Activated CD4-positive, alpha-beta memory T cell treated with anti-CD3 and anti-CD28 coated beads, Interleukin-2, amount 10 ng/mL, durations not matched to agents 7 days and 5 days (primary cell): ENCODE measurements at regions not wholly inside any gene's neighbourhood (a gene's known extent, or its start where the extent isn't known, plus 50 kb on each side); places are given as distances from the start of the nearest gene placed in this dataset.
"Not testable (repeated sequence)": the region's sequence is repeated elsewhere in the genome, so short reads cannot be mapped to it uniquely, and the experiment has no call there.

Experiments
- CTCF ChIA-PET: fragments of 350-600 bp; sonication (Branson Sonifier 250); formaldehyde crosslinking; loops from one replicate; lab custom pipeline; 2021; ENCODE audit warnings: antibody characterized with exemption, inconsistent platforms; lab: Charles Lee
- POLR2A ChIA-PET: fragments of 350-600 bp; sonication (Branson Sonifier 250); formaldehyde crosslinking; loops from one replicate; lab custom pipeline; 2021; ENCODE audit warnings: antibody characterized with exemption; lab: Charles Lee
- DNase-seq: peaks from one replicate; pipeline ENCODE4 v3.0.0-alpha.2; 2020
- H3K27ac Mint-ChIP-seq: one replicate; pipeline ENCODE4 v1.8.0; 2021; ENCODE audit warnings: mild to moderate bottlenecking, mixed read lengths
- H3K27me3 Mint-ChIP-seq: one replicate; pipeline ENCODE4 v1.8.0; 2021; ENCODE audit warnings: mixed read lengths
- H3K36me3 Mint-ChIP-seq: one replicate; pipeline ENCODE4 v1.8.0; 2021; ENCODE audit warnings: low read depth, mixed read lengths
- H3K4me1 Mint-ChIP-seq: one replicate; pipeline ENCODE4 v1.8.0; 2021; ENCODE audit warnings: mixed read lengths
- H3K4me3 Mint-ChIP-seq: one replicate; pipeline ENCODE4 v1.8.0; 2021; ENCODE audit warnings: mild to moderate bottlenecking, mixed read lengths
- H3K9me3 Mint-ChIP-seq: one replicate; pipeline ENCODE4 v1.8.0; 2021; ENCODE audit warnings: mixed read lengths

DNA sequence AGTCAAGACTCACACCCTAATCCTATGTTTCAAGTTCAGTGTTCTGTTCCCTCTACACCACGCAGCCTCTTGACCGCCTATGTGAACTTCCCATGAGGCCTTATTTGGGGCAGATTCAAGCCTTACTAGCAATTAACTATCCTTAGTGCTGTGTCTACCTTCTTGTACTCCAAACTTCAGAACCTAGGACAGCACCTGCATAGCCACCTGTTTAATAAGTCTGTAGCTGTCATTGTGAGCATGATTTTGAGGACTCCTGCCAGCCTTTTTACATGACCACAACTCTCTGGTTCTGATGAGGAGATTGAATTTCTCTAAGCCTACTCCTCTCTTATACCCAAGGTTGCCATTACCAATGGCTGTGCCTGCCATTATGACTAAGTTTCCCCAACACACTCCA, 50.8 kb upstream of the PCSK1 start:
- POLR2A ChIA-PET, result no interaction called here
- H3K27me3 Mint-ChIP-seq, result peaks cover 8% of the 10 kb centered on the region
- H3K4me1 Mint-ChIP-seq, result no peaks in the 10 kb centered on the region
- no peaks in the 10 kb centered on the region for H3K9me3 Mint-ChIP-seq
- H3K27ac Mint-ChIP-seq, result no peak overlapping the region
- CTCF ChIA-PET, result no interaction called here
- H3K4me3 Mint-ChIP-seq, result no peak overlapping the region
- H3K36me3 Mint-ChIP-seq, result no peaks in the 10 kb centered on the region
- peak; percentile 16 for DNase-seq

DNA sequence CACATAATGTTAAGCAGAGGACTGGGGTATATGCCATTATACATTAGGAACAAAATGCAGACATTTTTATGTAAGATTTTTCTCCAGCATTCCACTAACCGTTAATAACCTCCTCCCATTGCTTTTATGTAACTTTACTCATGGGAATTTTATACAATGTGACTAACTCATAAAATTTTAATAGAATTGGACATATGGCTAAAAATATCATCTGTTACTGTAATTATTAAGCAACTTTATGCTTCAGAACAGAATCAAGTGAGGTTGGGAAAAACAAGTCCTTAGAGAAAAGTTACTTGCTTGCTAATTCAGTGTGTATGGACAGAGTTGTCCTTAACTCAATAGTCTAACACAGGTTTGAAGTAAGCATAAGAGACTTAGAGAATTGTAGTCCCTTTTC, 54.8 kb upstream of the PCSK1 start:
- POLR2A ChIA-PET, result no interaction called here
- H3K27ac Mint-ChIP-seq, result no peak overlapping the region

DNA sequence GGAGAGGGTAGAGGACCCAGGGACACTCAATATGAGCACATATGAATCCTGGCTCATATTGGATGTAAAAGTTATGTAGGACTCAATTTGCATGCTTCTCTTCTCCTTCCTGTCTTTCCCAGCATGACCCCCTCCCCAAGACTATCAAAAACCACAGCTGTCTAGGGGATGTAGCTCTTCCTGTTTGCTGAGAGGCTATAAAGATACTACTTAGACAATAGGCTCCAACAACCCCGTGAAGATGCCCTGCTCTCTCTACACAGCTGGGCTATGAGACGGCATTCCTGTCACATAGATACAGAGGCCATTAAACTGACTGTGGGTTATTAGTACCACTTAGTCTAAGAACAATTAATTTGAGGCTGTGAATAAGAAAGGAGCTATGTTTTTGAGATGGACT, 56.5 kb upstream of the PCSK1 start:
- DNase-seq, result no peak
- Mint-ChIP-seq H3K36me3 (no peaks in the 10 kb centered on the region), H3K27ac (no peak overlapping the region), H3K4me1 (no peaks in the 10 kb centered on the region), H3K4me3 (no peak overlapping the region), H3K9me3 (no peaks in the 10 kb centered on the region), H3K27me3 (peaks cover 6% of the 10 kb centered on the region)
- ChIA-PET POLR2A (interaction anchor here (0.5 kb wide), 1 partner anchor 29 kb away, joined by 3 read pairs; no protein-coding TSS in a partner anchor), CTCF (interaction anchor here (1.1 kb wide), 1 partner anchor 58 kb away, joined by 3 read pairs; no protein-coding TSS in a partner anchor)

More for the DNA sequence above, 54.8 kb upstream of the PCSK1 start:
- no peak for DNase-seq
- CTCF ChIA-PET, result no interaction called here
- Mint-ChIP-seq H3K4me3 (no peak overlapping the region), H3K4me1 (no peaks in the 10 kb centered on the region), H3K27me3 (peaks cover 6% of the 10 kb centered on the region), H3K36me3 (no peaks in the 10 kb centered on the region), H3K9me3 (no peaks in the 10 kb centered on the region)

DNA sequence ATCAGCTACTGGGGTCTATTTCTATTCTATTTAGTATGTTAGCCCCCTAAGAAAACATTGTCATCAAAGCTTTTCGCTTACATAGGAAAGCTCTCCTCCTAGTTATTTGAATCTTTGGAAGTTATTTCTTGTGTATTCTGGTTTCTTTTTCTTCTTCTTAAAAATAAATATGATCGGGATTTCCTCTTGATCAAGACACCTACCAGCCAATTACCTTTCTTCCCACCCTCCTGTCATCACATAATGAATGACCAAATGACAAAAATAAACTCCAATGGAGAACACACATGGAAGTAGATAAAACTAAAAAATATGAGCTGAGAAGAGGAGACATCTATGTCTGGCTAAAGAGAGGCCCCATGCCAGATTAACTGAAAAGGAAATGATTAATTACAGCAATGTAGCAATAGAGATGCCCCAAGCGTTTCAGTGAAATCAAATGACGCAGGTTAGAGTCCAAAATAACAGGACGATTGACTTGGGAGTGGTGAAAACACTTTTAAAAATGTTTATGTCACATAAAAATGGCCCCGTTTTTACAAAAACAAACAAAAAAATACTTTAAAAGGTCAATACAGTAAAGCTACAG, 59.5 kb upstream of the PCSK1 start:
- no peak for DNase-seq
- Mint-ChIP-seq H3K9me3 (no peaks in the 10 kb centered on the region), H3K4me3 (no peak overlapping the region), H3K4me1 (no peaks in the 10 kb centered on the region), H3K36me3 (no peaks in the 10 kb centered on the region), H3K27ac (no peak overlapping the region), H3K27me3 (peaks cover 6% of the 10 kb centered on the region)
- CTCF ChIA-PET, result interaction anchor here (0.9 kb wide), 1 partner anchor 10 kb away, joined by 3 read pairs; no protein-coding TSS in a partner anchor
- POLR2A ChIA-PET, result no interaction called here

DNA sequence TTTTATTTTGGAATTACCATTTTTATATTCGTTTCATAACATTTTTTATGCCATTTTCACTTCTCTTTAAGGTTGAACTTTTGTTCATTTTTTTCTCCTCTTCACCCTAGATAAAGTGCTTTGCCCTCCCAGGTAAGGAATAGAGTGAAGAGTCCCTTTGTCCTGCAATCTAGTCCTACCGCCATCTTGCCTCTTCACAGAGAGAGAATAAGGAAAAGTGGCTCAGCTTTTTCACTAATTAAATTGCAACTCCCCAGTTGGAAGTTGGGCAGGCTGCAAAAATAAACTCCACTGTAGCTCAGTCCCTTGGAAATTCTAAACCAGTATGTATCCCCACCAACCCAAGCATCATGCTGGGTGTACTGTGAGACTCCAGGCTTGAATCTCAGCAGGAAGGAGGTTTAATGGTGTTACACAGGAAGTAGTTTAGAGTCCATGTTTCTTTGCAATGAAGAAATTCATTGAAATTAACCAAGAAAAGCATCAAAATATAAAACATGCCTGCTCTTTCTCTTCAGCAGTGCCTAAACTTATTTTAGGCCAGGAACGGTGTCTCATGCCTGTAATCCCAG, 60.3 kb upstream of the PCSK1 start:
- no peak overlapping the region for H3K27ac Mint-ChIP-seq
- no peaks in the 10 kb centered on the region for H3K36me3 Mint-ChIP-seq
- CTCF ChIA-PET, result no interaction called here
- peaks cover 5% of the 10 kb centered on the region for H3K27me3 Mint-ChIP-seq
- no peaks in the 10 kb centered on the region for H3K9me3 Mint-ChIP-seq
- POLR2A ChIA-PET, result no interaction called here
- H3K4me1 Mint-ChIP-seq, result no peaks in the 10 kb centered on the region
- no peak overlapping the region for H3K4me3 Mint-ChIP-seq
- DNase-seq, result no peak

DNA sequence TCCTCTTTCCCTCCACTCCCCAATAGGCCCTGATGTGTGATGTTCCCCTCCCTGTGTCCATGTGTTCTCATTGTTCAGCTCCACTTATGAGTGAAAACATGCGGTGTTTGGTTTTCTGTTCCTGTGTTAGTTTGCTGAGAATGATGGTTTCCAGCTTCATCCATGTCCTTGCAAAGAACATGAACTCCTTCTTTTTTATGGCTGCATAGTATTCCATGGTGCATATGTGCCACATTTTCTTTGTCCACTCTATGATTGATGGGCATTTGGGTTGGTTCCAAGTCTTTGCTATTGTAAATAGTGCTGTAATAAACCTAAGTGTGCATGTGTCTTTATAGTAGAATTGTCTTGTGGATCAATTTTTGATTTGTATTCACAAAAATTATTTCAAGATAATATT, 62.4 kb upstream of the PCSK1 start:
- H3K9me3 Mint-ChIP-seq, H3K4me3 Mint-ChIP-seq, H3K4me1 Mint-ChIP-seq, POLR2A ChIA-PET, H3K36me3 Mint-ChIP-seq, DNase-seq, CTCF ChIA-PET, H3K27ac Mint-ChIP-seq: not testable (repeated sequence)
- peaks cover 11% of the 10 kb centered on the region for H3K27me3 Mint-ChIP-seq

DNA sequence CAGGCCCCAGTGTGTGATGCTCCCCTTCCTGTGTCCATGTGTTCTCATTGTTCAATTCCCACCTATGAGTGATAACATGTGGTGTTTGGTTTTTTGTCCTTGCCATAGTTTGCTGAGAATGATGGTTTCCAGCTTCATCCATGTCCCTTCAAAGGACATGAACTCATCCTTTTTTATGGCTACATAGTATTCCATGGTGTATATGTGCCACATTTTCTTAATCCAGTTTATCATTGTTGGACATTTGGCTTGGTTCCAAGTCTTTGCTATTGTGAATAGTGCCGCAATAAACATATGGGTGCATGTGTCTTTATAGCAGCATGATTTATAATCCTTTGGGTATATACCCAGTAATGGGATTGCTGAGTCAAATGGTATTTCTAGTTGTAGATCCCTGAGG, 64.0 kb upstream of the PCSK1 start:
- H3K4me1 Mint-ChIP-seq, CTCF ChIA-PET, H3K4me3 Mint-ChIP-seq, H3K36me3 Mint-ChIP-seq, H3K9me3 Mint-ChIP-seq, POLR2A ChIA-PET, H3K27ac Mint-ChIP-seq, DNase-seq: not testable (repeated sequence)
- H3K27me3 Mint-ChIP-seq, result peaks cover 14% of the 10 kb centered on the region

DNA sequence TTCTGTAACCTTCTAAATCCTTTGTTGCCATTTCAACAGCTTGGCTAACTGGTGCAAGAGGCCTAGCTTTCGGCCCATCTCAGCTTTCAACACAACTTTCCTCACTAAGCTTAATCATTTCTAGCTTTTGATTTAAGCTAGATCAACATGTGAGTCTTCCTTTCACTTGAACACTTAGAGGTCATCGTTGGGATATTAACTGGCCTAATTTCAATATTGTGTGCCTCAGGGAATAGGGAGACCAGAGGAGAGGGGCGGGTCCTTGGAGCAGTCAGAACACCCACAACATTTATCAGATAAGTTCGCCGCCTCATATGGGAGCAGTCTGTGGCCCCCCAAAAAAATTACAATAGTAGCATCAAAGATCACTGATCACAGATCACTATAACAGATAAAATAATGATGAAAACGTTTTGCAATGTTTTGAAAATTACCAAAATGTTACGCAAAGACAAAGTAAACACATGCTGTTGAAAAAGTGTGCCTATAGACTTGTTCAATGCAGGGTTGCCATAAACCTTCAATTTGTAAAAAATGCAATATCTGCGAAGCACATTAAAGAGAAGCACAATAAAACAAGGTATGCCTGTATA, 66.8 kb upstream of the PCSK1 start:
- Mint-ChIP-seq H3K27ac (no peak overlapping the region), H3K4me3 (no peak overlapping the region), H3K4me1 (no peaks in the 10 kb centered on the region), H3K9me3 (no peaks in the 10 kb centered on the region), H3K27me3 (peaks cover 17% of the 10 kb centered on the region), H3K36me3 (no peaks in the 10 kb centered on the region)
- DNase-seq, result no peak
- POLR2A ChIA-PET, result no interaction called here
- CTCF ChIA-PET, result no interaction called here

DNA sequence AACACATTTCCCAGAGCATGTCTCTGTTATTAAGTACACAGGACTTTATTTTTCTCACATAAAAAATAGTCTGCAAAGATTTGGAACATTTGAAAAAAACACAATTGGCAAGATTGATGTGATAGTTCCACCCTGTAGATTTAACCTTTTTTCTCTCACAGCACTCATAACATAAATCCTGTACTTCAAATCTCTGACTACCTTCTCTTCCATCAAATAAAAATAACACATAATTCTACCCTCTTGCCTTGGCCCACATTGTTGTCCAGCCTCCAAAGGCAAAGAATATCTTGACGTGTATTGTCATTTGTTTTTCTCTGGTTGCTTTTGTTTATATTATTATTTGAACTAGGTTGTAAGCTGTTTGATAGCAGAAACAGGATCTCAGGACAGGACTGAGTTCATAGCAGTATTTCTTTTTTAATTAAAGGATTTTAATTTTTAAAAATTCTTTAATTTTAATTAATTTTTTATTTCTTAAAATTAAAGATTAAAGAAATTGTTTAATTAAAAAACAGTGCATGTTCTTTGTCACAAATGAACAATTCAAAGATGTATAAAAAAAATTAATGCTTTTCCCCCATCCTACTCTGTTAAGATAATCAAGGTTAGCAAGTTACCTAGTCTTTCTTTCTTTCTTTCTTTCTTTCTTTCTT, 69.1 kb upstream of the PCSK1 start:
- no peak for DNase-seq
- H3K27me3 Mint-ChIP-seq, result peaks cover 13% of the 10 kb centered on the region
- no peaks in the 10 kb centered on the region for H3K4me1 Mint-ChIP-seq
- H3K27ac Mint-ChIP-seq, result no peak overlapping the region
- no peaks in the 10 kb centered on the region for H3K9me3 Mint-ChIP-seq
- CTCF ChIA-PET, result no interaction called here
- H3K36me3 Mint-ChIP-seq, result no peaks in the 10 kb centered on the region
- no peak overlapping the region for H3K4me3 Mint-ChIP-seq
- POLR2A ChIA-PET, result no interaction called here

DNA sequence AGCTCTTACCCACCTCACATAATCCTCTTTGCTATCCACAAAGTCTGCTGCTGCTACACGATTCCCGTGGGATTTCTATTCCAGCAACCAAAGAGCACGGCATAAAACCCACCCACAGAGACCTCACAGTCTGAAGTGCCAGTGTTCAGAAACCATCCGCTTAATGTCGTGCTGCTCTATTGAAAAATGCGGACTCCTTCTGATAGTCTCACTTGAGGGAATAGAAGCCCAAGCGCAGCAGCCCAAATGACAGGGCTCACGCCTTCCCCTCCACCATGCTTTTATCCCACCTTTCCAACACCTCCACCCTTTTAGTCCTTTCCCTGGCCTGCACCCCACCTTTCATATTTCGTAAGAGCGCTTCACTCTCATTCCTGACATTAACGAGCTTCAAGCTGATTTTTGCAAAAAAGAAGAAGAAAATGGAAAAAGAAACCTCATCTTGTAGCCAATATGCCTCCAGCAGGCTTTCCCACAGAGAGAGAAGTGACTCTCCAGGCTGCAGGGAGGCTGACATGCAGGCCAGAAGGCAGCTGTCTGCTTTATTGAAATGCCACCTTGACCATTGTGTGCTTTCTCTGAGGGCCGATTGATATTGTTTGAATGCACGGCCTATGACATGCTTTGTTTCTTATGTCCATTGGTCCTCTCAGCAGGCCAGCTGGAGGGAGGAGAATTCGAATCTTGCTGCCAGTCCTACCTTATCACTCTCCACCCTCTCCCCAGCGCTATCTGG, 70.6 kb upstream of the PCSK1 start:
- H3K36me3 Mint-ChIP-seq, result no peaks in the 10 kb centered on the region
- ChIA-PET POLR2A (no interaction called here), CTCF (interaction anchor here (0.8 kb wide), 1 partner anchor 11 kb away, joined by 3 read pairs; no protein-coding TSS in a partner anchor)
- no peak overlapping the region for H3K27ac Mint-ChIP-seq
- no peak overlapping the region for H3K4me3 Mint-ChIP-seq
- H3K9me3 Mint-ChIP-seq, result no peaks in the 10 kb centered on the region
- H3K4me1 Mint-ChIP-seq, result no peaks in the 10 kb centered on the region
- DNase-seq, result no peak
- H3K27me3 Mint-ChIP-seq, result peaks cover 11% of the 10 kb centered on the region

DNA sequence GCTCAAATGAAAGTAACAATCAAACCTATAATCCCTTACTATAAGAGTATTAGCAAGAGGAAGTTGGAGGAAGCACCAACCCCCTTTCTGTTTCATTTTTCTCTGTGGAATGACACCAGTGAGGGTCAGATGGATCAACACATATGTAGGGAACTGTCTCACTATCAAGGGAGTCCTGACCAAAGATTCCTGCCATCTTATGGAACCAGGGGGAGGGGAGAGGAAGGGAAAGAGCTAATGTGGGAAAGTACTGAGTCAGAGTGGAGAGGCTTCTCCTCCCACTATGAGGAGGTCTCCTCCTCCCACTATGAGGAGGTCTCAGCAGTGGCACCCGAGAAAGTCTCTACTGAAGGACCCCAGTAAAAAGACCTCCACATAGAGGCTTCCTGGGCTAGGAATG, 73.3 kb upstream of the PCSK1 start:
- POLR2A ChIA-PET, result no interaction called here
- H3K27ac Mint-ChIP-seq, result no peak overlapping the region
- H3K4me1 Mint-ChIP-seq, result no peaks in the 10 kb centered on the region

DNA sequence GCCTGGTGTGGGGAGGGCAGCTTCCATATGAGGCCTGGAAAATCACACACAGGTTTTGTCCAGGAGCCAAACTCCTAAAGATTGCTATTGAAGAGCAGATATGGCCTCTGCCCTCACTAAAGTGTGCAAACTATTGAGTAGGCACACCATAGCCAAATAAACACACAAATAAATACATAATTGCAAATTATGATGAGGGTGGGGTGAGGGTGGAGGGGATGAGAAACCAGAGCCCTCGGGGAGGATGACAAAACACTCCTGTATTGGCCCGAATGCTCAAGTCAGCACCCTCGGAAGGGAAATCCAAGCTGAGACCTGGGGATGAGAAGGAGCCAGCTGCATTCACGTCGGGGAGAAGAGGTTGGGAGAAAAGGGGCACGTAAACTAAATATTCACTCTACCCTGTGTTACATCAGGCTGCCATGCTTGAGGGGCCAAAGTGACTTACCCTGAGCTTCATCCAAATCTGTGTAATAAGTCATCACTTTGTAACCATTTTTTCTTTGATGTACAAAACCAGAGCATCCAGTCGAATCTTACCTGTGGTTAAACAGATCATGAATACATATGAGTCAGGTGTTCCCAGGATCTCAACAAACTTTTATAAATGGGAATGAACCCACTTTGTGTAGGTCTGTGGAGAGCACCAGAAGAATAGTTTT, 73.9 kb upstream of the PCSK1 start:
- CTCF ChIA-PET, result no interaction called here
- no peaks in the 10 kb centered on the region for H3K9me3 Mint-ChIP-seq
- no peak overlapping the region for H3K27ac Mint-ChIP-seq
- H3K4me1 Mint-ChIP-seq, result no peaks in the 10 kb centered on the region
- no peak for DNase-seq
- H3K4me3 Mint-ChIP-seq, result no peak overlapping the region
- H3K27me3 Mint-ChIP-seq, result peaks cover 5% of the 10 kb centered on the region
- no peaks in the 10 kb centered on the region for H3K36me3 Mint-ChIP-seq
- POLR2A ChIA-PET, result no interaction called here

More for the DNA sequence above, 73.3 kb upstream of the PCSK1 start:
- H3K4me3 Mint-ChIP-seq, result no peak overlapping the region
- CTCF ChIA-PET, result interaction anchor here (1.7 kb wide), 1 partner anchor 89 kb away, joined by 3 read pairs; no protein-coding TSS in a partner anchor
- peaks cover 7% of the 10 kb centered on the region for H3K27me3 Mint-ChIP-seq
- no peaks in the 10 kb centered on the region for H3K9me3 Mint-ChIP-seq
- H3K36me3 Mint-ChIP-seq, result no peaks in the 10 kb centered on the region
- DNase-seq, result no peak
